Large intestine (tissue), 3 donors: ENCODE measurements at regions not wholly inside any gene's neighbourhood (a gene's known extent, or its start where the extent isn't known, plus 50 kb on each side); places are given as distances from the start of the nearest gene placed in this dataset.
"Not testable (repeated sequence)": the region's sequence is repeated elsewhere in the genome, so short reads cannot be mapped to it uniquely, and the experiment has no call there.

Source experiments
- DNase-seq, 2 donors: peaks; one replicate each; pipeline versions ENCODE4 v3.0.0 to v3.0.0-alpha.2; 2013
- H3K27ac ChIP-seq: one replicate; pipeline ENCODE4 v1.5.1; 2013; ENCODE audit warnings: low read length
- H3K27me3 ChIP-seq: 2 replicates; pipeline ENCODE4 v1.6.1; 2013; ENCODE audit warnings: low read length; ENCODE audit not compliant: control insufficient read depth, insufficient read depth
- H3K36me3 ChIP-seq: 2 replicates; pipeline ENCODE4 v1.6.1; 2013; ENCODE audit warnings: low read length; ENCODE audit not compliant: control insufficient read depth, insufficient read depth
- H3K4me1 ChIP-seq: one replicate; pipeline ENCODE4 v1.6.1; 2013; ENCODE audit warnings: low read length; ENCODE audit not compliant: control insufficient read depth, insufficient read depth
- H3K4me3 ChIP-seq: one replicate; pipeline ENCODE4 v1.5.1; 2013; ENCODE audit warnings: low read length
- H3K9me3 ChIP-seq: one replicate; pipeline ENCODE4 v1.6.1; 2013; ENCODE audit warnings: mild to moderate bottlenecking, low read depth, low read length, moderate library complexity; ENCODE audit not compliant: control insufficient read depth
- WGBS: methylation state at CpG from one replicate; pipeline ENCODE4 v1.1.5; 2013; ENCODE audit warnings: low lambda C conversion rate; ENCODE audit not compliant: insufficient coverage; 5-methylcytosine and 5-hydroxymethylcytosine counted together

DNA sequence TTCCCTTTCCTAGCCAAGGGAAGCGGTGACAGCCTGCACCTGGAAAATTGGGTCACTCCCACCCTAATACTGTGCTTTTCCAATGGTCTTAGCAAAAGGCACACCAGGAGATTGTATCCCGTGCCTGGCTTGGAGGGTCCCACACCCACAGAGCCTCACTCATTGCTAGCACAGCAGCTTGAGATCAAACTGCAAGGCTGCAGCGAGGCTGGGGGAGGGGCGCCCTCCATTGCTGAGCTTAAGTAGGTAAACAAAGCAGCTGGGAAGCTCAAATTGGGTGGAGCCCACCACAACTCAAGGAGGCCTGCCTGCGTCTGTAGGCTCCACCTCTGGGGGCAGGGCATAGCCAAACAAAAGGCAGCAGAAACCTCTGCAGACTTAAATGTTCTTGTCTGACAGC, 504.1 kb upstream of the ADGRL3 start:
- not testable (repeated sequence) for H3K9me3 ChIP-seq, H3K4me1 ChIP-seq, H3K27me3 ChIP-seq, H3K36me3 ChIP-seq, H3K4me3 ChIP-seq, DNase-seq, H3K27ac ChIP-seq
- WGBS, result no CpG with 5 or more reads among the region's 5 CpGs

GRCh38 chr4:60709061-60709460, 491.1 kb upstream of the ADGRL3 start:
- no peak for DNase-seq
- H3K27me3 ChIP-seq, result no peaks in the 10 kb centered on the region
- no CpG with 5 or more reads among the region's 2 CpGs for WGBS
- H3K9me3 ChIP-seq, result no peaks in the 10 kb centered on the region
- no peak overlapping the region for H3K4me3 ChIP-seq
- no peak overlapping the region for H3K27ac ChIP-seq
- H3K4me1 ChIP-seq, result no peaks in the 10 kb centered on the region
- no peaks in the 10 kb centered on the region for H3K36me3 ChIP-seq

DNA sequence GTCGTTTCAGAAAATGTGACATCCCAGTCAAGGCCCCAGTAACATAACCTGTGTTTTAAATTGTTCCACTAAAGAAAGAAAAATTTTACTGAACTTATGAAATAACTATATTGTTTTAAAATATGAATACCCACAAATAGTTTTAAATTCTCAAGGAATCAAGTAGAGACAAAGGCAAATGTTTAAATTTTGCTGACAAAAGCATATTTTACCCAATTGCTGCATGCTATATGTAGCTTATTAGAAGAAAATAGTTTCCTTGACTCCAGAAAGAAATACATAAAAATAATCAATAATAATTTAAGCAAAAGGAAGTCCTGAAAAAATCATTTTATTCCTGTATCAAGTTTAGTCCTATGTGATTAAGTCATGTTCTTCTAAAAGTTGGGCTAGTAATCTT, 481.3 kb upstream of the ADGRL3 start:
- no peak for DNase-seq
- WGBS, result no CpG with 5 or more reads among the region's 1 CpG
- no peak overlapping the region for H3K27ac ChIP-seq
- no peak overlapping the region for H3K4me3 ChIP-seq
- no peaks in the 10 kb centered on the region for H3K9me3 ChIP-seq
- H3K36me3 ChIP-seq, result no peaks in the 10 kb centered on the region
- no peaks in the 10 kb centered on the region for H3K4me1 ChIP-seq
- no peaks in the 10 kb centered on the region for H3K27me3 ChIP-seq

DNA sequence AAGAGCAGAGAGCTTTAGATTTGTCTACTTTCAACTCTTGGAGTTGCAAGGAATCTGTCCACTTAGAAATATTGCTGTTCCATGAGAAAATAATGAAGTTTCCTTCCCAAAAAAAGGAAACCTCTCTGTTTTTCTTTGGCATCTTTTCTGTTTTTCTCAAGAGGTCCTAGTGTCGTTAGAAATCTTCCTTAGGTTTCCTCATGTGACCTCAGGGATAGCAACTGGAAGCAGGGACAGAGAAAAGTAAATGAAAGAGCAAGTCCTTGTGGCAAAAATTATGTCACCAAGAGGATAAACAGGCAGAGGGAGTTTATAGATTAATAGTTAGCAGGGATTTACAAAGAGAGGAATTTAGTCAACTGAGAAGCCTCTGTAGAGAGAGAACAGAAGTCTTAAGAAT, 478.4 kb upstream of the ADGRL3 start:
- Histone ChIP-seq H3K9me3 (no peaks in the 10 kb centered on the region), H3K4me3 (no peak overlapping the region), H3K27ac (no peak overlapping the region), H3K4me1 (no peaks in the 10 kb centered on the region), H3K27me3 (no peaks in the 10 kb centered on the region), H3K36me3 (no peaks in the 10 kb centered on the region)
- no peak for DNase-seq
- WGBS, result no CpG with 5 or more reads among the region's 1 CpG

GRCh38 chr4:60723796-60724195, 476.3 kb upstream of the ADGRL3 start:
- H3K27ac ChIP-seq, result no peak overlapping the region

GRCh38 chr4:60724623-60725022, 475.5 kb upstream of the ADGRL3 start:
- no peaks in the 10 kb centered on the region for H3K27me3 ChIP-seq
- no peak overlapping the region for H3K4me3 ChIP-seq
- H3K27ac ChIP-seq, result no peak overlapping the region
- H3K36me3 ChIP-seq, result no peaks in the 10 kb centered on the region
- H3K9me3 ChIP-seq, result no peaks in the 10 kb centered on the region
- 67% methylated on average over 1 of the region's 3 CpGs for WGBS
- DNase-seq, result no peak
- no peaks in the 10 kb centered on the region for H3K4me1 ChIP-seq

More at GRCh38 chr4:60723796-60724195, 476.3 kb upstream of the ADGRL3 start:
- H3K4me1 ChIP-seq, result no peaks in the 10 kb centered on the region
- no peak overlapping the region for H3K4me3 ChIP-seq
- H3K27me3 ChIP-seq, result no peaks in the 10 kb centered on the region
- no peaks in the 10 kb centered on the region for H3K9me3 ChIP-seq
- DNase-seq, result no peak
- no peaks in the 10 kb centered on the region for H3K36me3 ChIP-seq
- 50% methylated on average over 1 of the region's 3 CpGs for WGBS

- H3K9me3 ChIP-seq, result no peaks in the 10 kb centered on the region
These were observed 473.3 kb upstream of the ADGRL3 start for GRCh38 chr4:60726779-60727178.

GRCh38 chr4:60729194-60729593, 470.9 kb upstream of the ADGRL3 start:
- H3K9me3 ChIP-seq, result no peaks in the 10 kb centered on the region
- no peaks in the 10 kb centered on the region for H3K27me3 ChIP-seq
- no peaks in the 10 kb centered on the region for H3K36me3 ChIP-seq
- no peak overlapping the region for H3K27ac ChIP-seq
- no peaks in the 10 kb centered on the region for H3K4me1 ChIP-seq
- no peak for DNase-seq
- no peak overlapping the region for H3K4me3 ChIP-seq

More at GRCh38 chr4:60726779-60727178, 473.3 kb upstream of the ADGRL3 start:
- Histone ChIP-seq H3K27ac (no peak overlapping the region), H3K4me1 (no peaks in the 10 kb centered on the region), H3K36me3 (no peaks in the 10 kb centered on the region), H3K27me3 (no peaks in the 10 kb centered on the region), H3K4me3 (no peak overlapping the region)
- DNase-seq, result no peak

DNA sequence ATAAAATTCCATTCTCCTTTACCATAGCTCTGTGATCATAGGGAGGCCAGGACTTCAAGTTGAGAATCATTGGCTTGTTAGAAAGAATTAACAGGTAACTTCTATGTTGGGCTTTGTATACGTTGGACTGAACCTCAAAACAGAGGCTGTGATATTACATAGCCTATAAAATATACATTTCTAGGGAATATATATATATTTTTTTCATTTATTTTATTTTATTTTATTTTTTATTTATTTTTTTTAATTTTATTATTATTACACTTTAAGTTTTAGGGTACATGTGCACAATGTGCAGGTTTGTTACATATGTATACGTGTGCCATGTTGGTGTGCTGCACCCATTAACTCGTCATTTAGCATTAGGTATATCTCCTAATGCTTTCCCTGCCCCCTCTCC, 470.4 kb upstream of the ADGRL3 start:
- not testable (repeated sequence) for H3K36me3 ChIP-seq, H3K27ac ChIP-seq, DNase-seq, H3K27me3 ChIP-seq, H3K4me3 ChIP-seq, H3K4me1 ChIP-seq, H3K9me3 ChIP-seq
- WGBS, result 100% methylated on average over 1 of the region's 3 CpGs

DNA sequence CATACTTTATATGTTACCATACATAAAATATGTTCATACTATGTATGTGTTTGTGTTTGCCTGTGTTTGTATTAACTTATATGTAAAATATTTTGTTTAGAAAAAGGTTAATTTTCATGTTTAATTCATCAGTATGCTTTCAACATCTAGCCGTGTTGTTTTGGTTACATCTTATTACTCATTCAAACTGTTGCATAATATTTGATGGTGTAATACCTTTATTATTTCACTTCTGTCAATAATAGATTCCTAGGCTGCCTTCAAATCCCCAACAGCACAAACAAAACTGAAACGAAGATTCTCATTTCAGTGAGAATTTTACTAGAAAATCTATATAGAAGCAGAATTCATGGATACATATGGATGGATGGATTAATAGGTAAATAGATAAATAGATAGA, 462.3 kb upstream of the ADGRL3 start:
- Histone ChIP-seq H3K27ac (no peak overlapping the region), H3K27me3 (no peaks in the 10 kb centered on the region), H3K9me3 (no peaks in the 10 kb centered on the region), H3K4me1 (no peaks in the 10 kb centered on the region), H3K4me3 (no peak overlapping the region), H3K36me3 (no peaks in the 10 kb centered on the region)
- no peak for DNase-seq
- WGBS, result 75% methylated on average over 1 of the region's 2 CpGs

GRCh38 chr4:60743654-60744053, 456.5 kb upstream of the ADGRL3 start:
- Histone ChIP-seq H3K36me3 (no peaks in the 10 kb centered on the region), H3K4me3 (no peak overlapping the region), H3K27me3 (no peaks in the 10 kb centered on the region), H3K9me3 (no peaks in the 10 kb centered on the region), H3K4me1 (no peaks in the 10 kb centered on the region), H3K27ac (no peak overlapping the region)
- no CpG with 5 or more reads among the region's 1 CpG for WGBS
- no peak for DNase-seq
